Thymus (tissue), 11 donors: ENCODE measurements at regions not wholly inside any gene's neighbourhood (a gene's known extent, or its start where the extent isn't known, plus 50 kb on each side); places are given as distances from the start of the nearest gene placed in this dataset.

Experiments used
- DNase-seq, 9 donors: peaks; one replicate each; pipeline ENCODE4 v3.0.0-alpha.2; 2013; ENCODE audit warnings: low spot score in 9 of 9, low read depth in 6 of 9, missing footprints in 1 of 9
- H3K27ac ChIP-seq, 2 donors: one replicate each; pipeline ENCODE4 v1.5.1; 2013; ENCODE audit warnings: control low read depth in 1 of 2, low read depth in 1 of 2, low read length in 1 of 2, mild to moderate bottlenecking in 1 of 2, moderate library complexity in 1 of 2
- H3K27me3 ChIP-seq, 2 donors: one replicate each; pipeline ENCODE4 v1.5.1; 2013; ENCODE audit warnings: low read length in 1 of 2; ENCODE audit not compliant: control insufficient read depth in 2 of 2, insufficient read depth in 1 of 2
- H3K36me3 ChIP-seq, 2 donors: one replicate each; pipeline ENCODE4 v1.5.1; 2013; ENCODE audit warnings: low read length in 1 of 2, mild to moderate bottlenecking in 1 of 2, moderate library complexity in 1 of 2; ENCODE audit not compliant: control insufficient read depth in 2 of 2, insufficient read depth in 2 of 2
- H3K4me1 ChIP-seq, 2 donors: one replicate each; pipeline ENCODE4 v1.5.1; 2013; ENCODE audit warnings: low read length in 2 of 2; ENCODE audit not compliant: control insufficient read depth in 2 of 2, insufficient read depth in 2 of 2
- H3K4me3 ChIP-seq, 2 donors: one replicate each; pipeline ENCODE4 v1.5.1; 2013; ENCODE audit warnings: low read length in 2 of 2, control low read depth in 1 of 2, mild to moderate bottlenecking in 1 of 2
- H3K9me3 ChIP-seq, 2 donors: one replicate each; pipeline ENCODE4 v1.5.1; 2013; ENCODE audit warnings: low read length in 1 of 2, mild to moderate bottlenecking in 1 of 2; ENCODE audit not compliant: control insufficient read depth in 2 of 2, insufficient read depth in 1 of 2
- WGBS: extraction: QIAGEN DNeasy Blood & Tissue Kit; methylation state at CpG from one replicate; pipeline ENCODE4 v1.1.7; 2013; 5-methylcytosine and 5-hydroxymethylcytosine counted together
- donor health status: healthy.

DNA sequence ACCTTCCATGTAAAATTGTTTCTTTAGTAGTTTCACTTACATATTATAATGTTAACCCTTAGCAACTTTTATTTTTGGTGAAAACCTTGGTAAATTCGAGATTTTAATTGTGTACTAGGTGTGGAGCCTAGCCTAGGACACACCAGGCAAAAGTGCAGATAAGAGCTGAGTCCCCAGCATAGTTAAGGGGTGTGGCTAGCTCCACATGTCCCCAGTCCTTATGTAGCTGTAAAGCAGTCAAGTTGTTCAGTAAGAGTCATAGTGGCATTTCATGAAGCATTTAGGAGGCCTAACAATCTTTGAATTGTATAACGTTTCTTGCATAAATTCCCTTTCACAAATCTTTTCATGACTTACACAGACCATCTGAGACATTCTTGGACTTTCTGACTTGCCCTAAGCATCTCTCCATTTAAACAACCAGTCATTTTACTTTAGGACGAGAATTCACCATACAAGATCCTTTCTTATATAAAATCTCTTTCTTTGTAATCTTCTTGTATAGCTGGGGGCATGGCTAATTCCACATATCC, 53.8 kb upstream of the INHBA start:
- WGBS: 79% methylated on average over 3 of the region's 3 CpGs
- Histone ChIP-seq H3K27ac (no peak overlapping the region), H3K9me3 (no peaks in the 10 kb centered on the region), H3K4me1 (no peaks in the 10 kb centered on the region), H3K4me3 (no peak overlapping the region), H3K27me3 (no peaks in the 10 kb centered on the region), H3K36me3 (no peaks in the 10 kb centered on the region)
- no peak for DNase-seq

DNA sequence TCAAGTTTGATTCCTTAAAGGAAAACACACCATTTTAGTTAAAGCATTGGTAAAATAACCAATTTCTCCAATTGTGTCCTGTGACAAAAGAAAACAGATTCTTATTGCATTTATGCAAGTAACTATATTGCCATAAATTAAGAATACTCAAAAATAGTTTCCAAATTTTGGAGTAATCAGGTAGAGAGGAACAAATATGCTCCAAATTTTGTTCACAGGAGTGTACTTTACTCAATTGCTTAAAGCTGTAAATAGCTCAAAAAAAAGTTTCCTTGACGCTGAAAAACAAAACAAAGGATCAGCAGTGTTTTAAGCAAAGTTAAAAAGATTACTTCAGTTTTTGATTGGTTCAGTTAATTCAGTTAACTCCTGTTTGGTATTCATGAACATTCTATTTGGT, 52.2 kb upstream of the INHBA start:
- H3K36me3 ChIP-seq: no peaks in the 10 kb centered on the region
- no peaks in the 10 kb centered on the region for H3K9me3 ChIP-seq
- no peaks in the 10 kb centered on the region for H3K4me1 ChIP-seq
- 96% methylated on average over 1 of the region's 1 CpG for WGBS
- peak in 1 of 9 donors; percentile 6 for DNase-seq
- no peak overlapping the region for H3K4me3 ChIP-seq
- H3K27ac ChIP-seq: no peak overlapping the region
- H3K27me3 ChIP-seq: no peaks in the 10 kb centered on the region

DNA sequence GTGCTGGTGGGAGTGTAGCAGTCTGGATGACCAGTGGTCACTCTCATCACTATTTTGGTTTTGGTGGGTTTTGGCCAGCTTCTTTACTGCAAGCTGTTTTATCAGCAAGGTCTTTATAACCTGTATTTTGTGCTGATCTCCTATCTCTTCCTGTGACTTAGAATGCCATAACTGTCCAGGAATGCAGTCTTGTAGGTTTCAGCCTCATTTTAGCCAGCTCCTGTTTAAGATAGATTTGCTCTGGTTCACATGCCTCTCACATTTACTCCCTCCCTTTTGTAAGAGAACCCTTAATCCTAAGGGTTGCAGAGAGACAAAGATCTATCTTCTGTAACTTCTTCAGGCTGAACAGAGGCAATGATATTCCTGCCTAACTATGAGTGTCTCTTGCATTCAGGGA, 51.2 kb upstream of the INHBA start:
- H3K27ac ChIP-seq: no peak overlapping the region
- H3K9me3 ChIP-seq: no peaks in the 10 kb centered on the region
- H3K36me3 ChIP-seq: no peaks in the 10 kb centered on the region
- DNase-seq: no peak
- no peak overlapping the region for H3K4me3 ChIP-seq
- no peaks in the 10 kb centered on the region for H3K4me1 ChIP-seq
- H3K27me3 ChIP-seq: no peaks in the 10 kb centered on the region
